Stimulated activated CD4-positive, alpha-beta T cell treated with anti-CD3 and anti-CD28 coated beads, Interleukin-12 subunit alpha, Interleukin-12 subunit beta, amount 100 ng/mL, for 24 hours (primary cell): ENCODE measurements at regions not wholly inside any gene's neighbourhood (a gene's known extent, or its start where the extent isn't known, plus 50 kb on each side); places are given as distances from the start of the nearest gene placed in this dataset.

Experiments
- DNase-seq, 2 experiments: peaks; one replicate each; pipeline ENCODE4 v3.0.0-alpha.2; 2020; ENCODE audit warnings: low read depth in 2 of 2

- DNase-seq: no peak
Observed at GRCh38 chr7:46723742-46724141, 802.7 kb upstream of the IGFBP3 start.

- DNase-seq: no peak
Observed at GRCh38 chr7:46723003-46723402, 801.9 kb upstream of the IGFBP3 start.

GRCh38 chr7:46720761-46721160 lies 799.7 kb upstream of the IGFBP3 start:
- no peak for DNase-seq

GRCh38 chr7:46719616-46720015 lies 798.5 kb upstream of the IGFBP3 start:
- no peak for DNase-seq

- no peak for DNase-seq
Observed at GRCh38 chr7:46716926-46717325, 795.9 kb upstream of the IGFBP3 start.

- DNase-seq: no peak
Observed at GRCh38 chr7:46715579-46715978, 794.5 kb upstream of the IGFBP3 start.

GRCh38 chr7:46714904-46715303 lies 793.8 kb upstream of the IGFBP3 start:
- DNase-seq: no peak

- no peak for DNase-seq
Observed at GRCh38 chr7:46713868-46714596, 793.0 kb upstream of the IGFBP3 start.

GRCh38 chr7:46710927-46711326 lies 789.9 kb upstream of the IGFBP3 start:
- DNase-seq: no peak

GRCh38 chr7:46707973-46708372 lies 786.9 kb upstream of the IGFBP3 start:
- no peak for DNase-seq

- no peak for DNase-seq
Observed at GRCh38 chr7:46705386-46706255, 784.5 kb upstream of the IGFBP3 start.

GRCh38 chr7:46696741-46697140 lies 775.7 kb upstream of the IGFBP3 start:
- DNase-seq: no peak

- DNase-seq: no peak
Observed at GRCh38 chr7:46695051-46695708, 774.1 kb upstream of the IGFBP3 start.

GRCh38 chr7:46694058-46694457 lies 773.0 kb upstream of the IGFBP3 start:
- no peak for DNase-seq

GRCh38 chr7:46687203-46687602 lies 766.1 kb upstream of the IGFBP3 start:
- no peak for DNase-seq

GRCh38 chr7:46685051-46685450 lies 764.0 kb upstream of the IGFBP3 start:
- DNase-seq: no peak

- no peak for DNase-seq
Observed at GRCh38 chr7:46682836-46683624, 762.0 kb upstream of the IGFBP3 start.

GRCh38 chr7:46681865-46682503 lies 760.9 kb upstream of the IGFBP3 start:
- DNase-seq: no peak

GRCh38 chr7:46680147-46680546 lies 759.1 kb upstream of the IGFBP3 start:
- DNase-seq: no peak

GRCh38 chr7:46679671-46680070 lies 758.6 kb upstream of the IGFBP3 start:
- no peak for DNase-seq

- DNase-seq: no peak
Observed at GRCh38 chr7:46678421-46678820, 757.3 kb upstream of the IGFBP3 start.
